ENCODE measurements at regions not wholly inside any gene's neighbourhood (a gene's known extent, or its start where the extent isn't known, plus 50 kb on each side); places are given as distances from the start of the nearest gene placed in this dataset.
"Not testable (repeated sequence)": the region's sequence is repeated elsewhere in the genome, so short reads cannot be mapped to it uniquely, and the experiment has no call there.

- not testable (repeated sequence) for TF ChIP-seq EZH2phosphoT487 (IDR thresholded peaks at IDR 0.05; ENCODE audit: insufficient read depth, low read depth); EZH2 (IDR thresholded peaks at IDR 0.05; ENCODE audit: insufficient read depth, poor library complexity, severe bottlenecking)
These were observed 328.7 kb upstream of the EPHA5 start for GRCh38 chr4:65998807-65999517.

Data from GM23248 (cell line).